22Rv1 (cell line): ENCODE measurements at regions not wholly inside any gene's neighbourhood (a gene's known extent, or its start where the extent isn't known, plus 50 kb on each side); places are given as distances from the start of the nearest gene placed in this dataset.

ENCODE experiments used
- H3K27ac ChIP-seq: fragments of 450-650 bp; 2 replicates; pipeline ENCODE4 v1.5.1; 2017
- ZFX ChIP-seq: fragments of 450-650 bp; IDR thresholded peaks from 2 replicates; pipeline ENCODE4 v1.6.1; 2017; ENCODE audit warnings: antibody characterized with exemption, borderline replicate concordance
- TF ChIP-seq, protein P1 (sequence below): fragments of 450-650 bp; IDR thresholded peaks from 2 replicates; pipeline ENCODE4 v1.5.1; 2017; ENCODE audit warnings: mild to moderate bottlenecking

DNA sequence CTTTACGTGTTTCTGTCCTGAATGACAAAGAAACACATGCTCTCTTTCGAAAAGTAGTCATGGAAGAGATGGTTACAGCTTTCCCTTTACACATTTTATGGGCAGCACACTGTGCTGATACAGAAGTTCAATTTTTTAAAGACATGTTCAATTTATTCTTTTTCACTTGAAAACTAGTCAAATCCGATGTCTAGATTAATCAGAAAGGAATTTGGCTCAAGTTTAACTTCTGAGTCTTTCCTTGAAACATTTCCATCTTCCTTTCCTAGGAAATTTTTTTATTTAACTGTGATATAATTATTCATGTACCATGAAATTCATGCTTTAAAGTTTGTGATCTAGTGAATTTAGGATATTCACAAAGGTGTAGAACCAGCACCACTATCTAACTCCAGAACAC is 360.1 kb downstream of the TNS3 start:
- TF ChIP-seq ZFX = no peak
- H3K27ac ChIP-seq = no peak overlapping the region

DNA sequence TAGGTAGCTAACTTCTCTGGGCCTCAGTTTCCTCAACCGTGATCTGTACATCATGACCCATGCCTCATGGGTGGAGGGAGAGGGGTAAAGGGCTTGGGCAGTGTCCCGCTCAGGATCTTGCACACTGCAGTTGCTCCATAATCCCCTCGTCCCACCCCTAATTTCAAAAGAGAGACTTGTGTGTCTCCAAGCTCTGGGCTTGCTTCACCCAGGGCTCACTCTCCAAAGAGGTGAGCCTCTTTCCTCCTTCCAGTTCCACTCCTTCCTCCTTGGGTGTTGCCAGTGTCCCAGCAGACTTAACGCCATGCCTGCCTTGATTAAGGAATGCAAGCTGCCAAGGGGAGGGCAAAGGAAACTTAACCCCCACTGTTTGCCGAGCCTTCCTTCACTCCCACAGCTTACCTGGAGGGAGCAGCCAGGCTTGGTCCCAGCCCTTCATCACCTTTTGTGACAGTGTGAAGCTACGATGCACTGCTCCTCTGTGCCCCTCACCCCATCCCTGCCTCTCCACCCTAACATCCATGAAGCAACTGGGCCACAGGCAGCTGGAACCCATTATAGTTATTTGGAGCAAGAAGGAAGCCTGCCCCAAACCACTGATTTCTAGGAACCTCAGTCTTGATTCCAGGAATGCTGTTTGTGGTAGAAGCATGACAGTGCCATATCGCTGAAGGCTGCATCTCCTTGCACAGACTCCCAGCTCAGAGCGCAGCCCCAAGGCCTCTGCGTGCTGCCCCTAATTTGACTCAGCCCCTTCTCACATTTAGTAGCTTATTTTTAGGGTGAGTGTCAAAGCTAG is 363.3 kb downstream of the TNS3 start:
- no peak overlapping the region for H3K27ac ChIP-seq
- TF ChIP-seq, protein P1, sequence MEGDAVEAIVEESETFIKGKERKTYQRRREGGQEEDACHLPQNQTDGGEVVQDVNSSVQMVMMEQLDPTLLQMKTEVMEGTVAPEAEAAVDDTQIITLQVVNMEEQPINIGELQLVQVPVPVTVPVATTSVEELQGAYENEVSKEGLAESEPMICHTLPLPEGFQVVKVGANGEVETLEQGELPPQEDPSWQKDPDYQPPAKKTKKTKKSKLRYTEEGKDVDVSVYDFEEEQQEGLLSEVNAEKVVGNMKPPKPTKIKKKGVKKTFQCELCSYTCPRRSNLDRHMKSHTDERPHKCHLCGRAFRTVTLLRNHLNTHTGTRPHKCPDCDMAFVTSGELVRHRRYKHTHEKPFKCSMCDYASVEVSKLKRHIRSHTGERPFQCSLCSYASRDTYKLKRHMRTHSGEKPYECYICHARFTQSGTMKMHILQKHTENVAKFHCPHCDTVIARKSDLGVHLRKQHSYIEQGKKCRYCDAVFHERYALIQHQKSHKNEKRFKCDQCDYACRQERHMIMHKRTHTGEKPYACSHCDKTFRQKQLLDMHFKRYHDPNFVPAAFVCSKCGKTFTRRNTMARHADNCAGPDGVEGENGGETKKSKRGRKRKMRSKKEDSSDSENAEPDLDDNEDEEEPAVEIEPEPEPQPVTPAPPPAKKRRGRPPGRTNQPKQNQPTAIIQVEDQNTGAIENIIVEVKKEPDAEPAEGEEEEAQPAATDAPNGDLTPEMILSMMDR = no peak
- no peak for TF ChIP-seq ZFX

DNA sequence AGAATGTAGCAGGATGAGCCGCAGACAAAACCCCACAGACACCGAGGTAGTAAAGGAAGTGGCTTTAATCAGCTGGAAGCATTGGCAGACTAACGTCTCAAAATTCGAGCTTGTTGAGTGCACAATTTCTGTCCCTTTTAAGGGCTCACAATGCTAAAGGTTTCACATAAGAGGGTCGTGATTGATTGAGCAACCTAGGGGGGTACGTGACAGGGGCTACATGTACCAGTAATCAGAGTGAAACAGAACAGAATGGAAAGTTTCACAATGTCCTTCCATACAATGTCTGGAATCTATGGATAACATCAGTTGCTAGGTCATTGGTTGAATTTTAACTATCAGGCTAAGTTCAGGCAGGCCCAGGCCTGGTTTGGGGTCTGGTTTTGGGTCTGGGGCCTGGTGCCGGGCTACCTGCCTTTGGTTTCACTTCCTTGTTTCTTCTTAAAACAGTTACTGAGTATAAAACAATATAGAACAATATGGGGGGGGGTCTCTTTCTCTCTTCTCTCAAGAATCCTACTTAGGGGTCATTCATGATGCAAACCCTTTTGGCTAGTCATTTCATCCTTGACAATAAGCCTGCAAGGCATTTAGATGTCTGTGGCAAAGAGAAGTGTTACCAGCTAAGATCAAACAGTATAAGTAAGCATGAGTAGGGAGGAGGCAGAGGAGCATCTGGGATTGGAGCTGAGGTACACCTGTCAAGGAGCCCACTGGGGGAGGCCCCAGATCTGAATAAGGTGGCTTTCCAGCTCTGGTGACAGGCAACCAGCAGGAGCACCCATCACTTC is 364.1 kb downstream of the TNS3 start:
- TF ChIP-seq, protein P1 = no peak
- TF ChIP-seq ZFX = no peak
- no peak overlapping the region for H3K27ac ChIP-seq

DNA sequence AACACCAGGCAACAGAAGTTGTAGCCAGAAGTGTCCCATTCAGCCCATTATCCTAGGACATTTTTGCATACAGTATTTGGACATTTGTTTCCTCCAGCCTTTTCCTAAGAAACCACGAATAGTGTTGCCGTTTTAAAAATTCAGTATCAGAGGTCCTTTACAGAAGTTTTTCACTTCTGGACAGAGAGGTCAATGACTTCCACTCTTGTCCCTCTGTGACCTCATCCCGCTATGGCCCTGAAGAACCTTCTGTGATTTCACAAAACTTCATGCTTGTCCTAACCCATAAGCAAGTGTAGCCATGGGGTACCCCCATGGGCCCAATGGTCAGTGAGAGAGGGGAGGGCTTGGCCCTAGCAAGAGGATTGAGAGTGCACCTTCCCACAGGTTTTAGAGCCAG is 364.8 kb downstream of the TNS3 start:
- TF ChIP-seq, protein P1 = no peak
- no peak for TF ChIP-seq ZFX
- no peak overlapping the region for H3K27ac ChIP-seq

DNA sequence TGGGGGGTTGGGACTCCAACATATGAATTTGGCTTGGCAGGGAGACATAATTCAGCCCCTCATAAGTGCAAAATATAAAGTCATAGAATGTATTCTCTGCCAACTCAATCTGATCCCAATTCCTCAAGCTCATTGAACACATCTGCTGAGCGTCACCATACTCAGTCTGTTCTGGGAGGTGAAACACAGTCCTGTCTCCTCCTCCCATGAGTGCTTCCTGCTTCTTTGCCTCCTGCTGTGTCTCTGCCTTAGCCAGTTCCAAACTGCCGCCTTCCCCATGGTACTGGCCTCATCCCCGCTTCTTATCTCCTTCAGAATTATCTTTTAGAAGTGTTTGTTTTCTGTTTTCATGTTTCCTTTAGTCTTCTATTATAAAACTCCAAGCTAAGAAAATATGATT is 365.5 kb downstream of the TNS3 start:
- TF ChIP-seq, protein P1 = no peak
- TF ChIP-seq ZFX = no peak
- H3K27ac ChIP-seq = no peak overlapping the region

DNA sequence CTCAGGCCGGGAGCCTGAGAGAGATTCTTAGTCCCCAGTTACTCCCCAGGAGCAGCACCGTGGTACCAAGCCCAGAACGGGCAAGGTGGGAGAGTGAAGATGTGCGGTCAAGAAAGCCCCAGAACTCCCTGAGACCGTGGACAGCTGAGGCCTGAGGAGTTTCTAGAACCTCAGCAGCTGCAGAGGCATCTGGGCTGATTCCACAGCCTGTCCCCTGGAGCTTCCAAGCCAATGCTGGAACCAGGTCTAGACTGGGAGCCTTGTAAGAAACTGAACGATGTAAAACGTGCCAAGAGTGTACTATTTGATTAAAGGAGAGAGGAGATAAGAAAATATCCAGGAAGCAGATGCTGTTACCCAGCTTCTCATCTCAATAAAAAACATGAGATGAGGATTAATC is 366.3 kb downstream of the TNS3 start:
- no peak overlapping the region for H3K27ac ChIP-seq
- no peak for TF ChIP-seq ZFX
- TF ChIP-seq, protein P1 = no peak

DNA sequence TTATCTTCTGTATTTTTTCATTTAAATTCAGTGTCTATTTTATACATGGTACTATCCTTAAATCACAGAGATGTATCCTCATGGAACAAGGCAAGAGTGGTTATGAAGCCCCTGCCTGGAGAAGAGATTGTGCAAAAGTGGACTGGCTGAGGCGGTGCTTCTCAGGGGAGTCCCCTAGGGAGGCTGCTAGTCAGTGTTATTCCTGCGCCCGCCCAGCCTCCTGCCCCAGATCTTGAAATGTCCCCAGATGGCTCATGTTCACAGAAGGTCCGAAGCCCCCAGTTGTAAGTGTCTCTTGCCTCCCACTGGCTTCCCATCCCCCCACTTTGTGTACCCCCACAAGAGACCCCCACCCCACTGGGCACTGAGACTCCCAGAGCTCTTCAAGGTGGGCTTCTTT is 366.9 kb downstream of the TNS3 start:
- H3K27ac ChIP-seq = no peak overlapping the region
- no peak for TF ChIP-seq ZFX
- TF ChIP-seq, protein P1 = no peak
